Erythroblast (primary cell): ENCODE measurements at regions not wholly inside any gene's neighbourhood (a gene's known extent, or its start where the extent isn't known, plus 50 kb on each side); places are given as distances from the start of the nearest gene placed in this dataset.

Experiments
- GATA1 ChIP-seq: IDR thresholded peaks from 2 replicates; pipeline ENCODE4 v1.6.1; 2011; ENCODE audit warnings: low read depth, mild to moderate bottlenecking, control low read depth, low read length, moderate library complexity
- POLR2A ChIP-seq: IDR thresholded peaks from 2 replicates; pipeline ENCODE4 v1.6.1; 2011; ENCODE audit warnings: mild to moderate bottlenecking, low read length

DNA sequence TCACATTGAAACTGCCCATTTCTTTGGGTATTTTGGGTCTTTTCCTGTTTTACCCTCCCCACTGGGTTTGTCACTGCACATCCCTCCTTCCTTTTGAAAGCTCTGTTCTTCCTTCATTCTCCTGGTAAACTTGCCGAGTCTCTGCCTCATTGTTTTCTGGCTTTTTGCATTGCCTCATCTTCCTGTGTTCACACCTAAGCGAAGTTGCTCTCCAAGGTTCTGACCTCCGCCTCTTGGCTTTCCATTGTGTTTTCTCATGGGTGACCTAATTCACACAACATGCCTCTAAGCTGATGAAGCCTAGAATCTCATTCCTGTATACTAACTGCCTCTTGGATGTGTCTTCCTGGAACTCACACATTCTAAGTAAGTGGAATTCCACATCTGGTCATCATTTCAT, 1096.1 kb upstream of the EEF2KMT start:
- TF ChIP-seq POLR2A (no peak), GATA1 (no peak)
